ENCODE measurements at regions not wholly inside any gene's neighbourhood (a gene's known extent, or its start where the extent isn't known, plus 50 kb on each side); places are given as distances from the start of the nearest gene placed in this dataset.
A peak's percentile ranks its signal among the peaks of the same experiment; 100 is the strongest.
"Not testable (repeated sequence)": the region's sequence is repeated elsewhere in the genome, so short reads cannot be mapped to it uniquely, and the experiment has no call there.

DNA sequence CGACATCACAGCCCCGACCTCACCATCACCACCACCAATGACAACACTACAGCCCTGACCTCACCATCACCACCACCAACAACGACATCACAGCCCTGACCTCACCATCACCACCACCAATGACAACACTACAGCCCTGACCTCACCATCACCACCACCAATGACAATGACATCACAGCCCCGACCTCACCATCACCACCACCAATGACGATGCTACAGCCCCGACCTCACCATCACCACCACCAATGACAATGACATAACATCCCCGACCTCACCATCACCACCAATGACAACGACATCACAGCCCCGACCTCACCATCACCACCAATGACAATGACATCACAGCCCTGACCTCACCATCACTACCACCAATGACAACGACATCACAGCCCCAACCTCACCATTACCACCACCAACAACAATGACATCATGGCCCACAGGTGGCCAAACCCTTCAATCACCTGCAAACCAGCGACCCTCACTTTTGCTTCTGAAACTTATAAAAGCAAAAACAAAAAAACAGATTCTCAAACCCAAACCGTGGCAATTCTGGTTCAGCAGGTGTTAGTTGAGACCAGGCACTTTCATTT lies 70.7 kb upstream of the TMEM18 start:
- DNase-seq (ENCODE audit: low spot score, unreplicated experiment): no peak
- H3K4me3 Mint-ChIP-seq (ENCODE audit: low read depth): no peak overlapping the region
- H3K27ac Mint-ChIP-seq: no peak overlapping the region
- H3K4me1 Mint-ChIP-seq (ENCODE audit: low read depth): no peaks in the 10 kb centered on the region
- TF ChIP-seq, protein P1, sequence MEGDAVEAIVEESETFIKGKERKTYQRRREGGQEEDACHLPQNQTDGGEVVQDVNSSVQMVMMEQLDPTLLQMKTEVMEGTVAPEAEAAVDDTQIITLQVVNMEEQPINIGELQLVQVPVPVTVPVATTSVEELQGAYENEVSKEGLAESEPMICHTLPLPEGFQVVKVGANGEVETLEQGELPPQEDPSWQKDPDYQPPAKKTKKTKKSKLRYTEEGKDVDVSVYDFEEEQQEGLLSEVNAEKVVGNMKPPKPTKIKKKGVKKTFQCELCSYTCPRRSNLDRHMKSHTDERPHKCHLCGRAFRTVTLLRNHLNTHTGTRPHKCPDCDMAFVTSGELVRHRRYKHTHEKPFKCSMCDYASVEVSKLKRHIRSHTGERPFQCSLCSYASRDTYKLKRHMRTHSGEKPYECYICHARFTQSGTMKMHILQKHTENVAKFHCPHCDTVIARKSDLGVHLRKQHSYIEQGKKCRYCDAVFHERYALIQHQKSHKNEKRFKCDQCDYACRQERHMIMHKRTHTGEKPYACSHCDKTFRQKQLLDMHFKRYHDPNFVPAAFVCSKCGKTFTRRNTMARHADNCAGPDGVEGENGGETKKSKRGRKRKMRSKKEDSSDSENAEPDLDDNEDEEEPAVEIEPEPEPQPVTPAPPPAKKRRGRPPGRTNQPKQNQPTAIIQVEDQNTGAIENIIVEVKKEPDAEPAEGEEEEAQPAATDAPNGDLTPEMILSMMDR (IDR thresholded peaks at IDR 0.05; ENCODE audit: unreplicated experiment): no peak
- H3K9me3 Mint-ChIP-seq (ENCODE audit: low read depth): peaks cover 10% of the 10 kb centered on the region
- peaks cover 4% of the 10 kb centered on the region for H3K27me3 Mint-ChIP-seq
- H3K36me3 Mint-ChIP-seq (ENCODE audit: insufficient read depth): peaks cover 3% of the 10 kb centered on the region

- H3K36me3 Mint-ChIP-seq (ENCODE audit: insufficient read depth): peaks cover 3% of the 10 kb centered on the region
- H3K4me3 Mint-ChIP-seq (ENCODE audit: low read depth): no peak overlapping the region
- no peaks in the 10 kb centered on the region for H3K4me1 Mint-ChIP-seq (ENCODE audit: low read depth)
- H3K27me3 Mint-ChIP-seq: peaks cover 14% of the 10 kb centered on the region
- TF ChIP-seq, protein P1 (IDR thresholded peaks at IDR 0.05; ENCODE audit: unreplicated experiment): no peak
- DNase-seq (ENCODE audit: low spot score, unreplicated experiment): no peak
- peaks cover 10% of the 10 kb centered on the region for H3K9me3 Mint-ChIP-seq (ENCODE audit: low read depth)
- no peak overlapping the region for H3K27ac Mint-ChIP-seq
Measured at GRCh38 chr2:746697-747096, 69.5 kb upstream of the TMEM18 start.

GRCh38 chr2:744088-744487 lies 66.9 kb upstream of the TMEM18 start:
- peaks cover 8% of the 10 kb centered on the region for H3K4me1 Mint-ChIP-seq (ENCODE audit: low read depth)

GRCh38 chr2:742221-742620 lies 65.0 kb upstream of the TMEM18 start:
- no peak overlapping the region for H3K4me3 Mint-ChIP-seq (ENCODE audit: low read depth)
- no peak overlapping the region for H3K27ac Mint-ChIP-seq
- no peaks in the 10 kb centered on the region for H3K36me3 Mint-ChIP-seq (ENCODE audit: insufficient read depth)

More at GRCh38 chr2:744088-744487, 66.9 kb upstream of the TMEM18 start:
- Mint-ChIP-seq H3K9me3 (ENCODE audit: low read depth) (peaks cover 10% of the 10 kb centered on the region), H3K27ac (no peak overlapping the region), H3K4me3 (ENCODE audit: low read depth) (no peak overlapping the region), H3K36me3 (ENCODE audit: insufficient read depth) (peaks cover 3% of the 10 kb centered on the region), H3K27me3 (peaks cover 17% of the 10 kb centered on the region)
- TF ChIP-seq, protein P1 (IDR thresholded peaks at IDR 0.05; ENCODE audit: unreplicated experiment): no peak
- DNase-seq (ENCODE audit: low spot score, unreplicated experiment): no peak

GRCh38 chr2:741195-741496 lies 63.9 kb upstream of the TMEM18 start:
- DNase-seq (ENCODE audit: low spot score, unreplicated experiment): no peak
- peaks cover 5% of the 10 kb centered on the region for H3K9me3 Mint-ChIP-seq (ENCODE audit: low read depth)
- no peaks in the 10 kb centered on the region for H3K36me3 Mint-ChIP-seq (ENCODE audit: insufficient read depth)
- peaks cover 17% of the 10 kb centered on the region for H3K27me3 Mint-ChIP-seq
- TF ChIP-seq, protein P1 (IDR thresholded peaks at IDR 0.05; ENCODE audit: unreplicated experiment): no peak
- no peak overlapping the region for H3K27ac Mint-ChIP-seq
- H3K4me3 Mint-ChIP-seq (ENCODE audit: low read depth): peak overlapping the region; percentile 82
- H3K4me1 Mint-ChIP-seq (ENCODE audit: low read depth): peaks cover 8% of the 10 kb centered on the region

More at GRCh38 chr2:742221-742620, 65.0 kb upstream of the TMEM18 start:
- peaks cover 17% of the 10 kb centered on the region for H3K27me3 Mint-ChIP-seq
- H3K9me3 Mint-ChIP-seq (ENCODE audit: low read depth): peaks cover 5% of the 10 kb centered on the region
- TF ChIP-seq, protein P1 (IDR thresholded peaks at IDR 0.05; ENCODE audit: unreplicated experiment): no peak
- peaks cover 8% of the 10 kb centered on the region for H3K4me1 Mint-ChIP-seq (ENCODE audit: low read depth)
- DNase-seq (ENCODE audit: low spot score, unreplicated experiment): no peak

DNA sequence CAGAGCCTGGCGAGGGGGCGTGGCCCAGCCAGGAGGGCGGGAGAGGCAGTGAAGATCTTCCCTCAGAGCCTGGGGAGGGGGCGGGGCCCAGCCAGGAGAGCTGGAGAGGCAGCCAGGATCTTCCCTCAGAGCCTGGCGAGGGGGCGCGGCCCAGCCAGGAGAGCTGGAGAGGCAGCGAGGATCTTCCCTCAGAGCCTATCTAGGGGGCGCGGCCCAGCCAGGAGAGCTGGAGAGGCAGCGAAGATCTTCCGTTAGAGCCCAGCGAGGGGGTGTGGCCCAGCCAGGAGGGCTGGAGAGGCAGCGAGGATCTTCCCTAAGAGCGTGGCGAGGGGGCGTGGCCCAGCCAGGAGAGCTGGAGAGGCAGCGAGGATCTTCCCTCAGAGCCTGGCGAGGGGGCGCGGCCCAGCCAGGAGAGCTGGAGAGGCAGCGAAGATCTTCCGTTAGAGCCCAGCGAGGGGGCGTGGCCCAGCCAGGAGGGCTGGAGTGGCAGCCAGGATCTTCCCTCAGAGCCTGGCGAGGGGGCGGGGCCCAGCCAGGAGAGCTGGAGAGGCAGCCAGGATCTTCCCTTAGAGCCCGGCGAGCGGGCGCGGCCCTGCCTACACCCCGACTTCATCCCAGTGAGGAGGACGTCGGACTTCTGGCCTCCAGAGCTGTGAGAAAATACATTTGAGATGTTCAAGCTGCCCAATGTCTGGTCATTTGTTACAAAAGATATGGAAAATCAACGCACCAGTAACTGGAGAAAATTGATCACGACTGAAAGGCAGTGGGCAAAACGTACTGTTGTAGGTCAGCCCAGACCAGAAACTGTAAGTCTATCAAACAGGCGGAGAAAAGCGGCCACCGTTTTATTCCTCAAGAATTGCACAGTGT lies 63.4 kb upstream of the TMEM18 start:
- H3K27me3 Mint-ChIP-seq: peaks cover 17% of the 10 kb centered on the region
- peak overlapping the region; percentile 88 for H3K27ac Mint-ChIP-seq
- not testable (repeated sequence) for H3K4me1 Mint-ChIP-seq (ENCODE audit: low read depth); H3K9me3 Mint-ChIP-seq (ENCODE audit: low read depth); H3K36me3 Mint-ChIP-seq (ENCODE audit: insufficient read depth)
- DNase-seq (ENCODE audit: low spot score, unreplicated experiment): peak; percentile 77
- peak overlapping the region; percentile 82 for H3K4me3 Mint-ChIP-seq (ENCODE audit: low read depth)

GRCh38 chr2:739864-740321 lies 62.7 kb upstream of the TMEM18 start:
- peaks cover 17% of the 10 kb centered on the region for H3K27me3 Mint-ChIP-seq
- peaks cover 10% of the 10 kb centered on the region for H3K4me1 Mint-ChIP-seq (ENCODE audit: low read depth)
- H3K27ac Mint-ChIP-seq: peak overlapping the region; percentile 92
- H3K9me3 Mint-ChIP-seq (ENCODE audit: low read depth); H3K36me3 Mint-ChIP-seq (ENCODE audit: insufficient read depth): not testable (repeated sequence)
- DNase-seq (ENCODE audit: low spot score, unreplicated experiment): peak; percentile 55
- peak overlapping the region; percentile 82 for H3K4me3 Mint-ChIP-seq (ENCODE audit: low read depth)
